ENCODE measurements at regions not wholly inside any gene's neighbourhood (a gene's known extent, or its start where the extent isn't known, plus 50 kb on each side); places are given as distances from the start of the nearest gene placed in this dataset.

- no peak for DNase-seq
- no peak overlapping the region for H3K23ac ChIP-seq (ENCODE audit: insufficient read length, low read depth, low read length)
- H2BK120ac ChIP-seq (ENCODE audit: low read depth, low read length, poor library complexity, severe bottlenecking) = no peak overlapping the region
- no peaks in the 10 kb centered on the region; the same call in 1 of the 2 replicates for H3K4me1 ChIP-seq (ENCODE audit: insufficient read depth, low read length)
- H3K18ac ChIP-seq (ENCODE audit: insufficient read length, low read depth, low read length) = no peak overlapping the region
- no peaks in the 10 kb centered on the region for H4K20me1 ChIP-seq (ENCODE audit: control insufficient read depth, insufficient read depth, insufficient read length)
- H3K23me2 ChIP-seq (ENCODE audit: insufficient read length, low read depth, low read length, poor library complexity, severe bottlenecking) = no peaks in the 10 kb centered on the region
- no peaks in the 10 kb centered on the region for H3K36me3 Mint-ChIP-seq (ENCODE audit: insufficient read depth in 1 of 3, low read depth in 3 of 3)
- H3K9me3 Mint-ChIP-seq = no peaks in the 10 kb centered on the region
- H3K27me3 ChIP-seq (ENCODE audit: insufficient read depth, low read length) = no peaks in the 10 kb centered on the region
- TF ChIP-seq CTCF (conservative IDR thresholded peaks at IDR 0.05) = no peak
- no peak overlapping the region for H4K5ac ChIP-seq (ENCODE audit: insufficient read length, low read depth, low read length)
- no peak overlapping the region for H3K4me3 Mint-ChIP-seq
- H2BK12ac ChIP-seq (ENCODE audit: insufficient read length, low read depth, low read length) = no peak overlapping the region
- H3K27ac Mint-ChIP-seq = no peak overlapping the region
- H2AK5ac ChIP-seq (ENCODE audit: insufficient read length, low read length) = no peak overlapping the region
- no peak overlapping the region for H4K8ac ChIP-seq (replicated peaks; ENCODE audit: insufficient read length, low read depth, low read length)
- no peak overlapping the region for H2BK15ac ChIP-seq (ENCODE audit: low read depth, low read length)
- no peak overlapping the region for H3K9ac ChIP-seq (ENCODE audit: extremely low read depth, insufficient read length, low read length)
- no peaks in the 10 kb centered on the region for H3K9me3 ChIP-seq (ENCODE audit: control insufficient read depth, low read depth, low read length)
- no peak overlapping the region for H2BK20ac ChIP-seq (ENCODE audit: low read depth, low read length, poor library complexity, severe bottlenecking)
- H4K91ac ChIP-seq (ENCODE audit: insufficient read length, low read depth, low read length) = no peak overlapping the region
- H2AFZ ChIP-seq (ENCODE audit: low read length) = no peak overlapping the region
- no CpG with 5 or more reads among the region's 1 CpG for WGBS (ENCODE audit: extremely low coverage, insufficient read length, low lambda C conversion rate)
- H3K56ac ChIP-seq (ENCODE audit: insufficient read length, low read depth, low read length) = no peak overlapping the region
- H3K79me1 ChIP-seq (ENCODE audit: insufficient read depth, low read depth, low read length, poor library complexity, severe bottlenecking) = no peaks in the 10 kb centered on the region
- H3K4ac ChIP-seq (ENCODE audit: low read depth, low read length) = no peak overlapping the region
- H3K4me2 ChIP-seq (ENCODE audit: insufficient read depth, insufficient read length, low read length) = no peak overlapping the region
- H3T11ph ChIP-seq (ENCODE audit: low read length) = no peak overlapping the region
- no peaks in the 10 kb centered on the region for H3K79me2 ChIP-seq (ENCODE audit: insufficient read depth, low read length)
- no peak overlapping the region for H3K14ac ChIP-seq (ENCODE audit: insufficient read depth, low read length)
- no peaks in the 10 kb centered on the region for H3K27me3 Mint-ChIP-seq (ENCODE audit: low read depth)
- no peak overlapping the region for H2BK5ac ChIP-seq (ENCODE audit: insufficient read length, low read length)
- no peak overlapping the region for H3K27ac ChIP-seq (ENCODE audit: insufficient read length, low read depth, low read length)
- H3K4me1 Mint-ChIP-seq = peaks cover 0 to 9% of the 10 kb centered on the region in 2 experiments; a peak in 2 of 4 replicates
Observed at GRCh38 chr5:107319901-107320300, 350.8 kb downstream of the EFNA5 start.
